ENCODE measurements at regions not wholly inside any gene's neighbourhood (a gene's known extent, or its start where the extent isn't known, plus 50 kb on each side); places are given as distances from the start of the nearest gene placed in this dataset.

DNA sequence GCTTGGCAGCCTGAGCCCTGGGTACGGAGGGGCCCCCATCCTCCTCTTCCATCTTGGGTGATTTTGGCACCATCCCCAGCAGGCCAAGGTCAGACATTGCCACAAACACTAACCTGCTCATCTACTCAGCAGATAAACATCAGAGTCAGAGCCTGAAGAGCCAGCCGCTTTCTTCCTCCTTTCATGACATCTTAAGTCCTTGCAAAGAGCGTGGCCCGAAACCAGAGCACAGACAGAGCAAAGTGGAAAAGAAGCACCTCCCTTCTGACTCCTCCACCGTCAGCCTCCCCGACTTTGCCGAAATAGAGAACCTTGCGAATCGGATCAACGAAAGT, 60.4 kb upstream of the RPH3AL start (continued):
- TF ChIP-seq, protein P1, sequence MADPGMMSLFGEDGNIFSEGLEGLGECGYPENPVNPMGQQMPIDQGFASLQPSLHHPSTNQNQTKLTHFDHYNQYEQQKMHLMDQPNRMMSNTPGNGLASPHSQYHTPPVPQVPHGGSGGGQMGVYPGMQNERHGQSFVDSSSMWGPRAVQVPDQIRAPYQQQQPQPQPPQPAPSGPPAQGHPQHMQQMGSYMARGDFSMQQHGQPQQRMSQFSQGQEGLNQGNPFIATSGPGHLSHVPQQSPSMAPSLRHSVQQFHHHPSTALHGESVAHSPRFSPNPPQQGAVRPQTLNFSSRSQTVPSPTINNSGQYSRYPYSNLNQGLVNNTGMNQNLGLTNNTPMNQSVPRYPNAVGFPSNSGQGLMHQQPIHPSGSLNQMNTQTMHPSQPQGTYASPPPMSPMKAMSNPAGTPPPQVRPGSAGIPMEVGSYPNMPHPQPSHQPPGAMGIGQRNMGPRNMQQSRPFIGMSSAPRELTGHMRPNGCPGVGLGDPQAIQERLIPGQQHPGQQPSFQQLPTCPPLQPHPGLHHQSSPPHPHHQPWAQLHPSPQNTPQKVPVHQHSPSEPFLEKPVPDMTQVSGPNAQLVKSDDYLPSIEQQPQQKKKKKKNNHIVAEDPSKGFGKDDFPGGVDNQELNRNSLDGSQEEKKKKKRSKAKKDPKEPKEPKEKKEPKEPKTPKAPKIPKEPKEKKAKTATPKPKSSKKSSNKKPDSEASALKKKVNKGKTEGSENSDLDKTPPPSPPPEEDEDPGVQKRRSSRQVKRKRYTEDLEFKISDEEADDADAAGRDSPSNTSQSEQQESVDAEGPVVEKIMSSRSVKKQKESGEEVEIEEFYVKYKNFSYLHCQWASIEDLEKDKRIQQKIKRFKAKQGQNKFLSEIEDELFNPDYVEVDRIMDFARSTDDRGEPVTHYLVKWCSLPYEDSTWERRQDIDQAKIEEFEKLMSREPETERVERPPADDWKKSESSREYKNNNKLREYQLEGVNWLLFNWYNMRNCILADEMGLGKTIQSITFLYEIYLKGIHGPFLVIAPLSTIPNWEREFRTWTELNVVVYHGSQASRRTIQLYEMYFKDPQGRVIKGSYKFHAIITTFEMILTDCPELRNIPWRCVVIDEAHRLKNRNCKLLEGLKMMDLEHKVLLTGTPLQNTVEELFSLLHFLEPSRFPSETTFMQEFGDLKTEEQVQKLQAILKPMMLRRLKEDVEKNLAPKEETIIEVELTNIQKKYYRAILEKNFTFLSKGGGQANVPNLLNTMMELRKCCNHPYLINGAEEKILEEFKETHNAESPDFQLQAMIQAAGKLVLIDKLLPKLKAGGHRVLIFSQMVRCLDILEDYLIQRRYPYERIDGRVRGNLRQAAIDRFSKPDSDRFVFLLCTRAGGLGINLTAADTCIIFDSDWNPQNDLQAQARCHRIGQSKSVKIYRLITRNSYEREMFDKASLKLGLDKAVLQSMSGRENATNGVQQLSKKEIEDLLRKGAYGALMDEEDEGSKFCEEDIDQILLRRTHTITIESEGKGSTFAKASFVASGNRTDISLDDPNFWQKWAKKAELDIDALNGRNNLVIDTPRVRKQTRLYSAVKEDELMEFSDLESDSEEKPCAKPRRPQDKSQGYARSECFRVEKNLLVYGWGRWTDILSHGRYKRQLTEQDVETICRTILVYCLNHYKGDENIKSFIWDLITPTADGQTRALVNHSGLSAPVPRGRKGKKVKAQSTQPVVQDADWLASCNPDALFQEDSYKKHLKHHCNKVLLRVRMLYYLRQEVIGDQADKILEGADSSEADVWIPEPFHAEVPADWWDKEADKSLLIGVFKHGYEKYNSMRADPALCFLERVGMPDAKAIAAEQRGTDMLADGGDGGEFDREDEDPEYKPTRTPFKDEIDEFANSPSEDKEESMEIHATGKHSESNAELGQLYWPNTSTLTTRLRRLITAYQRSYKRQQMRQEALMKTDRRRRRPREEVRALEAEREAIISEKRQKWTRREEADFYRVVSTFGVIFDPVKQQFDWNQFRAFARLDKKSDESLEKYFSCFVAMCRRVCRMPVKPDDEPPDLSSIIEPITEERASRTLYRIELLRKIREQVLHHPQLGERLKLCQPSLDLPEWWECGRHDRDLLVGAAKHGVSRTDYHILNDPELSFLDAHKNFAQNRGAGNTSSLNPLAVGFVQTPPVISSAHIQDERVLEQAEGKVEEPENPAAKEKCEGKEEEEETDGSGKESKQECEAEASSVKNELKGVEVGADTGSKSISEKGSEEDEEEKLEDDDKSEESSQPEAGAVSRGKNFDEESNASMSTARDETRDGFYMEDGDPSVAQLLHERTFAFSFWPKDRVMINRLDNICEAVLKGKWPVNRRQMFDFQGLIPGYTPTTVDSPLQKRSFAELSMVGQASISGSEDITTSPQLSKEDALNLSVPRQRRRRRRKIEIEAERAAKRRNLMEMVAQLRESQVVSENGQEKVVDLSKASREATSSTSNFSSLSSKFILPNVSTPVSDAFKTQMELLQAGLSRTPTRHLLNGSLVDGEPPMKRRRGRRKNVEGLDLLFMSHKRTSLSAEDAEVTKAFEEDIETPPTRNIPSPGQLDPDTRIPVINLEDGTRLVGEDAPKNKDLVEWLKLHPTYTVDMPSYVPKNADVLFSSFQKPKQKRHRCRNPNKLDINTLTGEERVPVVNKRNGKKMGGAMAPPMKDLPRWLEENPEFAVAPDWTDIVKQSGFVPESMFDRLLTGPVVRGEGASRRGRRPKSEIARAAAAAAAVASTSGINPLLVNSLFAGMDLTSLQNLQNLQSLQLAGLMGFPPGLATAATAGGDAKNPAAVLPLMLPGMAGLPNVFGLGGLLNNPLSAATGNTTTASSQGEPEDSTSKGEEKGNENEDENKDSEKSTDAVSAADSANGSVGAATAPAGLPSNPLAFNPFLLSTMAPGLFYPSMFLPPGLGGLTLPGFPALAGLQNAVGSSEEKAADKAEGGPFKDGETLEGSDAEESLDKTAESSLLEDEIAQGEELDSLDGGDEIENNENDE (IDR thresholded peaks at IDR 0.05; ENCODE audit: insufficient replicate concordance, low read length), result no peak
- no peak for TF ChIP-seq EGR1 (IDR thresholded peaks at IDR 0.05; ENCODE audit: borderline replicate concordance, low read depth, low read length)
- TF ChIP-seq ASH2L (IDR thresholded peaks at IDR 0.05; ENCODE audit: low read length), result no peak
- no peak for TF ChIP-seq PHF8 (conservative IDR thresholded peaks at IDR 0.05; ENCODE audit: low read depth, low read length)
- no peak for TF ChIP-seq BRCA1 (IDR thresholded peaks at IDR 0.05; ENCODE audit: low read depth, low read length)
- no peak for TF ChIP-seq CBX5 (IDR thresholded peaks at IDR 0.05; ENCODE audit: low read depth, low read length)
- no peak for TF ChIP-seq POU5F1 (IDR thresholded peaks at IDR 0.05; ENCODE audit: low read depth, low read length)
- TF ChIP-seq, protein P2, sequence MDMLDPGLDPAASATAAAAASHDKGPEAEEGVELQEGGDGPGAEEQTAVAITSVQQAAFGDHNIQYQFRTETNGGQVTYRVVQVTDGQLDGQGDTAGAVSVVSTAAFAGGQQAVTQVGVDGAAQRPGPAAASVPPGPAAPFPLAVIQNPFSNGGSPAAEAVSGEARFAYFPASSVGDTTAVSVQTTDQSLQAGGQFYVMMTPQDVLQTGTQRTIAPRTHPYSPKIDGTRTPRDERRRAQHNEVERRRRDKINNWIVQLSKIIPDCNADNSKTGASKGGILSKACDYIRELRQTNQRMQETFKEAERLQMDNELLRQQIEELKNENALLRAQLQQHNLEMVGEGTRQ (IDR thresholded peaks at IDR 0.05; ENCODE audit: low read length), result no peak
- no peak for TF ChIP-seq POLR2AphosphoS5 (IDR thresholded peaks at IDR 0.05; ENCODE audit: low read depth, low read length)

Data from H1 (cell line).